HEK293 (cell line): ENCODE measurements at regions not wholly inside any gene's neighbourhood (a gene's known extent, or its start where the extent isn't known, plus 50 kb on each side); places are given as distances from the start of the nearest gene placed in this dataset.

Experiments used
- KLF1 ChIP-seq: fragments of 450-650 bp; formaldehyde crosslinking; IDR thresholded peaks from 2 replicates; pipeline ENCODE4 v1.5.1; 2016; ENCODE audit warnings: missing biosample characterization, missing genetic modification characterization
- ZBTB17 ChIP-seq: fragments of 450-650 bp; formaldehyde crosslinking; IDR thresholded peaks from 2 replicates; pipeline ENCODE4 v1.5.1; 2016; ENCODE audit warnings: missing biosample characterization, missing genetic modification characterization
- ZBTB7A ChIP-seq: fragments of 450-650 bp; formaldehyde crosslinking; IDR thresholded peaks from 2 replicates; pipeline ENCODE4 v1.5.1; 2016; ENCODE audit warnings: low read depth, missing biosample characterization, missing genetic modification characterization
- ZNF138 ChIP-seq: fragments of 450-650 bp; formaldehyde crosslinking; IDR thresholded peaks from 2 replicates; pipeline ENCODE4 v1.5.1; 2016; ENCODE audit warnings: missing biosample characterization, missing genetic modification characterization, borderline replicate concordance
- ZNF596 ChIP-seq: fragments of 450-650 bp; IDR thresholded peaks from 2 replicates; pipeline ENCODE4 v1.5.0; 2018; ENCODE audit warnings: missing biosample characterization, mild to moderate bottlenecking, missing genetic modification characterization, moderate library complexity
- ZNF670 ChIP-seq: fragments of 450-650 bp; formaldehyde crosslinking; IDR thresholded peaks from 2 replicates; pipeline ENCODE4 v1.5.1; 2016; ENCODE audit warnings: missing biosample characterization, missing genetic modification characterization, low read depth
- TF ChIP-seq, protein P1 (sequence below): fragments of 450-650 bp; formaldehyde crosslinking; IDR thresholded peaks from 2 replicates; pipeline ENCODE4 v1.5.1; 2017; ENCODE audit warnings: missing biosample characterization, missing genetic modification characterization
- TF ChIP-seq, protein P2 (sequence below): fragments of 450-650 bp; formaldehyde crosslinking; IDR thresholded peaks from 2 replicates; pipeline ENCODE4 v1.5.1; 2016; ENCODE audit warnings: missing biosample characterization, missing genetic modification characterization

DNA sequence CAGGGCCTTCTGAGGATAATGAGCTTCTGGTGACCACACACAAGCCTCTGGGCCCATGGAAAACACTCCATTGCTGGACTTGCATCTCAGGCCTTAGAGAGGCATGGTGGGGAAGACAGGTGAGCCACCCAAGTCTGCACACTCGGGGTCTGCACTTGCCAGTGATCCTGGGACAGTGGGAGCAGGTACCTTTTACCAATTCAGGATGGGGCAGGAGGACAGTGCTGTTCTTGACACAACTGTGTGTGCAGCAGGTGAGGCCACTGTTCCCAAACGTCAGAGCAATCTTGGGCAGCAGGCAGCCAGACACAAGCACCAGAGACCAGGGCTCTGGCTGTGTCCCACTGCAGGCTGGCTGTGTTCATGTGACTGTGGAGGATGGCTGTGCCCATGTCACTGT, 221.3 kb downstream of the ERMARD start:
- TF ChIP-seq ZNF670 (no peak), ZBTB7A (tag by site-specific recombination) (no peak), ZNF596 (tag by site-specific recombination) (no peak), KLF1 (no peak), ZBTB17 (tag by site-specific recombination) (no peak), ZNF138 (tag by site-specific recombination) (no peak)
- TF ChIP-seq, protein P1, sequence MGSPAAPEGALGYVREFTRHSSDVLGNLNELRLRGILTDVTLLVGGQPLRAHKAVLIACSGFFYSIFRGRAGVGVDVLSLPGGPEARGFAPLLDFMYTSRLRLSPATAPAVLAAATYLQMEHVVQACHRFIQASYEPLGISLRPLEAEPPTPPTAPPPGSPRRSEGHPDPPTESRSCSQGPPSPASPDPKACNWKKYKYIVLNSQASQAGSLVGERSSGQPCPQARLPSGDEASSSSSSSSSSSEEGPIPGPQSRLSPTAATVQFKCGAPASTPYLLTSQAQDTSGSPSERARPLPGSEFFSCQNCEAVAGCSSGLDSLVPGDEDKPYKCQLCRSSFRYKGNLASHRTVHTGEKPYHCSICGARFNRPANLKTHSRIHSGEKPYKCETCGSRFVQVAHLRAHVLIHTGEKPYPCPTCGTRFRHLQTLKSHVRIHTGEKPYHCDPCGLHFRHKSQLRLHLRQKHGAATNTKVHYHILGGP, result no peak
- TF ChIP-seq, protein P2, sequence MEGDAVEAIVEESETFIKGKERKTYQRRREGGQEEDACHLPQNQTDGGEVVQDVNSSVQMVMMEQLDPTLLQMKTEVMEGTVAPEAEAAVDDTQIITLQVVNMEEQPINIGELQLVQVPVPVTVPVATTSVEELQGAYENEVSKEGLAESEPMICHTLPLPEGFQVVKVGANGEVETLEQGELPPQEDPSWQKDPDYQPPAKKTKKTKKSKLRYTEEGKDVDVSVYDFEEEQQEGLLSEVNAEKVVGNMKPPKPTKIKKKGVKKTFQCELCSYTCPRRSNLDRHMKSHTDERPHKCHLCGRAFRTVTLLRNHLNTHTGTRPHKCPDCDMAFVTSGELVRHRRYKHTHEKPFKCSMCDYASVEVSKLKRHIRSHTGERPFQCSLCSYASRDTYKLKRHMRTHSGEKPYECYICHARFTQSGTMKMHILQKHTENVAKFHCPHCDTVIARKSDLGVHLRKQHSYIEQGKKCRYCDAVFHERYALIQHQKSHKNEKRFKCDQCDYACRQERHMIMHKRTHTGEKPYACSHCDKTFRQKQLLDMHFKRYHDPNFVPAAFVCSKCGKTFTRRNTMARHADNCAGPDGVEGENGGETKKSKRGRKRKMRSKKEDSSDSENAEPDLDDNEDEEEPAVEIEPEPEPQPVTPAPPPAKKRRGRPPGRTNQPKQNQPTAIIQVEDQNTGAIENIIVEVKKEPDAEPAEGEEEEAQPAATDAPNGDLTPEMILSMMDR, result no peak
